UCSD-AML1 (cell line): ENCODE measurements at regions not wholly inside any gene's neighbourhood (a gene's known extent, or its start where the extent isn't known, plus 50 kb on each side); places are given as distances from the start of the nearest gene placed in this dataset.

ENCODE experiments used
- DNase-seq: peaks from one replicate; lab custom pipeline; 2025; ENCODE audit not compliant: unreplicated experiment; lab: John Stamatoyannopoulos, UW

DNA sequence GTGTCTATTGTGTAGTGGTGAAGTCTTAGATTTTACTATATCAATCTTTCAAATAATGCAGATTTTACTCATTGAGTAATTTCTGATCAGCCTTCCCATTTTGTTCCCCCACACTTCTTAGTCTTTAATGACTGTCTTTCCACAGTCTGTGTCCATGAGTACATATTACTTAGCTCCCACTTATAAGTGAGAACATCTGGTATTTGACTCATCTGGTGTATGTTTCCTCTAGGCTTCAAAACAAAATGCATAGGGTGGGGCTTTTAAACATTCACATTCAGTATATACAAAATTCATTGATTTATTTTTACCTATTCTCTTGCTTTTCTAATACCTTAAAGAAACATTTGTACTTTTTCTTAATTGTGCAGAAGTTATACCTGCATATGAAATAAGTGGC, 513.0 kb downstream of the MTRR start:
- no peak for DNase-seq

DNA sequence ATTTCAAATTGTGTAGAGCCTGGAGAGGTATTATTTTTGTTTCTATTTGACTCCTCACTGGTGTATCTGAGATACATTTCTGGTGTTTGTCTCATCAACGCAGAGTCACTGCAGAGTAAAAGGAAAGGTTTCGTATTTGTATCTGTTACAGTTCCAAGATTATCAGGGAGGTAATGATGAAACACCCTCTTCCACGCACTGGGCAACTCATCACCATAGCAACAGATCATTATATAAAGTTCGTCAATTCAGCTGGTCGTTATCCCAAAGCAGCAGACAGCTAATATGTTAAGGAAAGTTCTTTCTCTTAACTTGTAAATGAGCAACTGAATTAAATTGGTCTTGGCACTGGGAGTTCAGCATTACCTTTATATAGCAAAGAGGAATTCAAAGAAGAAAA, 513.5 kb downstream of the MTRR start:
- DNase-seq, result no peak

DNA sequence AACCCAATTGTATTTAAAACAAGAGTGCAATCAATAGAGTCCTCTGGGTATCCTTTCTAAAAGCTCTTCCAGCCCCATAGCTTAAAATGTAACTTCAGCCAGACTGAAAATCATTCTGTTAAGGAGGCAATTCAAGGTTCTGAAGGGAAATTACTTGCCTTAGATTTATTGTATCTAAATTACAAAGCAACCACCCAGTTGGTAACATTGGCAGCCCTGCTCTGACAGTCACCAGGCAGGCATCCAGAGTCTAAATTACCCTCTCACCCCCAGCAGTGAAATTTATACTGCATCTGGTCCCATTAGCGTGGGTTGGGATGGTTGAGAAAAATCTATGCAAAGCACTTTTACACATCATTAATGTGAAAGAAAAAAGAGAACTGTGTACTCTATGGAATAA, 514.7 kb downstream of the MTRR start:
- no peak for DNase-seq

GRCh38 chr5:8386719-8387288, 517.9 kb downstream of the MTRR start:
- DNase-seq, result no peak

DNA sequence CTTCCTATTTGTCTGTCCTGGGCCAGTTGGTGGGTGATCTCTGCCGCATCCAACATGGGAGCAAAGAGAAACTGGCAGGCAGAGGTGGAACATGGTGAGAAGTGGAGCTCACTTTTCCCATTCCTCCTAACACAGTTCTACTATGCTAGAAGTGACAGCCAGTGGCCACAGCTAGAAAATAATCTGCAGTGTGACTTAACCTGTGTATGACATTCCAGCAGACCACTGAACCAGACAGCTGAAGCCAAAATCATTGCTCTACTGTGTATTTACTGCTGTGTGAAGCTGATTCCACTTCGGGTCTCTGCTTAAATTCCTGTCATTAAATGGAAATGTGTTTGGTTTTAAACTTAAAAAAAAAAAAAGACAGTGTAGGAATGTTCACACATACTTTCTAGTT, 523.0 kb downstream of the MTRR start:
- no peak for DNase-seq

- DNase-seq, result no peak
Observed at GRCh38 chr5:8393240-8393639, 524.3 kb downstream of the MTRR start.

- DNase-seq, result no peak
Observed at GRCh38 chr5:8394965-8395364, 526.0 kb downstream of the MTRR start.

GRCh38 chr5:8396246-8396645, 527.3 kb downstream of the MTRR start:
- DNase-seq, result no peak

DNA sequence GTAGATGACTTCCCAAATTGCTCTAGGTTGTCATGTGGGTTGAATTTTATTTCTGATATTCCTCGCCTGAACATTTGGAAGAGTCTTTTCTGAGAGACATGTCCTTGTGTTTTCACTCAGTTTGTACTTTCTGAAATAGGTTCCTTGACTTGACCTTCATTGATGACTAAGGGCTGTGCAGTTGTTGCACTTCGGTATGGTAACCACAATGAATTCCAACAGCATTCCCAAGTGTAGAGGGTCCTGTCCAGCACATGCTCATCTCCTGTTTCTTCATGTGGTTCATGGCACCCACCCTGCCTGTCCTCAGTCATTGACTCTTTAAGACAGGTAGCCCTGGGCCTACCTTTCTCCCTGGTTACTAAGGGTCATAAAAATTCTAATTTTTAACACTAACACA, 527.8 kb downstream of the MTRR start:
- no peak for DNase-seq

GRCh38 chr5:8399471-8399870, 530.5 kb downstream of the MTRR start:
- no peak for DNase-seq

GRCh38 chr5:8408258-8408657, 539.3 kb downstream of the MTRR start:
- no peak for DNase-seq

DNA sequence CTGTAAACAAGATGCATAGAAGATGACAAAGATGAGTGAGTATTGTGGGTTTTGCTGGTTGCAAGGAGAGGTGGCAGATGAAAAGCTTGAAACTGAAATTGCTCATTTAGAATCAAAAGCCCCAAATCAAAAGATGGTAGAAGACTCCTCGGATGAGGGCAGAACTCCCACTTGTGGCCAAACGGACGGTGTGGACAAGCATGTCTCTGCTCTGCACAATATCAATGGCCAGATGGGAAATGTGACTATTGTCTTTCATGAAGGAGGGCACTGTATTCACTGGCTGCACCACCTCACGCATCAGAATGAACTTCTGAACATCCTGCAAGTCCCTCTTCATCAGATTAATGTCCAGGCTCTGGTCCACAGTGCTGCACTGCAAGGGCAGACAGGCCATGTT, 541.7 kb downstream of the MTRR start:
- DNase-seq, result no peak

DNA sequence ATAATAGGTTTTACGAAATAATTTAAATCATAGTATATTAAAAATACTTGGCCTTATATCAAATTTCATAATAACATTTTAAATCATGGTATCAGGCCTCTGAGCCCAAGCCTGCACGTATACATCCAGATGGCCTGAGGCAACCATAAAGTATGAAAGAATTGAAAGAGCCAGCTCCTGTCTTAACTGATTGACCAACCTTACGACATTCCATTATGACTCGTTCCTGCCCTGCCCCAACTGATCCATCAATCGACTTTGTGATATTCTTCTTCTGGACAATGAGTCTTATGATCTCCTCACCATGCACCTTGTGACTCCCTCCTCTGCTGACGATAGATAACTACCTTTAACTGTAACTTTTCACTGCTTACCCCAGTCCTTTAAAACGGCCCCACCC, 545.0 kb downstream of the MTRR start:
- no peak for DNase-seq

DNA sequence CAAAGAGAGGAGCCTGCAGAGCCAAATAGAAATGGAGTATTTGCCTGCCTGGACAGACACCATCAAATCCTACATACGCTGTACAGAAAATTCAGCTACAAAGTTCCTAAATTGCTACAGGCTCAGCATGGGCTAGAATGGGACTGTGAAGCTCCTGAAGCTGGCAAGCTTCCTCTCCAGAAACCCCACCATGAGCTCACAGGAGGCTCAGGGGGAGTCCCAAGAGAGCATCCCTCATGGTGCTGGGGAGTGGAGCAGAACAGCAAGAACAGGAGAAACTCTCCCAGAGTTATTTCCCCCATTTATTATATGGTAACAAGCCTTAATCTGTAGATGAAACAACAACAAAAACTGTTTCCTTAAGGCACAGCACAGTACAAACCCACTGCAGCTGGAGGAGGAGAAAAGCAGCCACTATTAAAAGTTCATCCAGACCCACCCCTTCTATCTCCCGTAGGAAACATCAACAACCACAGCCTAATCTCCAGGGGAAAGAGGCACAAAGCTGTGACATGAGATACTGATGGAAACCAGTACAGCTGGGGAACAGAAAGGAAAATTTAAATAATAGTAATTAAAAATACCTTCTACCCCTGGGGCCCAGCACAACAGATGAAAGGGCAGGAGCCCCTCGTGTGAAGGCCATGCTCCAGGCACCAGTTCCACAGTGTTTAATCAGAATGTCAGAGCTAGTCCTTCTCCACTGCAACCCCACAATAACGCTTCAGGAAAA, 548.5 kb downstream of the MTRR start:
- DNase-seq, result no peak

GRCh38 chr5:8418049-8418426, 549.1 kb downstream of the MTRR start:
- no peak for DNase-seq

- no peak for DNase-seq
Observed at GRCh38 chr5:8429778-8430758, 561.1 kb downstream of the MTRR start.

- no peak for DNase-seq
Observed at GRCh38 chr5:8434501-8434900, 565.6 kb downstream of the MTRR start.

- no peak for DNase-seq
Observed at GRCh38 chr5:8436924-8437323, 568.0 kb downstream of the MTRR start.

DNA sequence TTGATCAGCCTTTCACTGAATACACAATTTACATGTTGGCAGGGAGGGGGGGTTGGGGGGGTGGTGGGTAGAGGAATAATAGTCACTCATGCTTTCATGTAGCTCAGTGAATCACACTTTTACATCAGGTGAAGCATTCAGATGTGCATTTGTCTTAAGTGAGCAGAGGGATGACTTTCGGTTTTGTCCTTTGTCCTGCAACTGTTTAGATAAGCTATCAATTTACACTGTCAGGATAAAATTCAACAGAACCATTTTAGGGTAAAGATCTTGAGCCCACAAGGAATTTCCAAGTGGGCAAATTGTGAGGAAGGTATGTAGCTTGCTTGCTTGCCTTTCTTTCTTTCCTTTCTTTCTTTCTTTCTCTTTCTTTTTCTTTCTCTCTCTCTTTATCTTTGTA, 576.2 kb downstream of the MTRR start:
- no peak for DNase-seq

- no peak for DNase-seq
Observed at GRCh38 chr5:8446179-8446578, 577.2 kb downstream of the MTRR start.

- DNase-seq, result no peak
Observed at GRCh38 chr5:8456846-8457186, 587.9 kb downstream of the MTRR start.
